ENCODE measurements at regions not wholly inside any gene's neighbourhood (a gene's known extent, or its start where the extent isn't known, plus 50 kb on each side); places are given as distances from the start of the nearest gene placed in this dataset.

DNA sequence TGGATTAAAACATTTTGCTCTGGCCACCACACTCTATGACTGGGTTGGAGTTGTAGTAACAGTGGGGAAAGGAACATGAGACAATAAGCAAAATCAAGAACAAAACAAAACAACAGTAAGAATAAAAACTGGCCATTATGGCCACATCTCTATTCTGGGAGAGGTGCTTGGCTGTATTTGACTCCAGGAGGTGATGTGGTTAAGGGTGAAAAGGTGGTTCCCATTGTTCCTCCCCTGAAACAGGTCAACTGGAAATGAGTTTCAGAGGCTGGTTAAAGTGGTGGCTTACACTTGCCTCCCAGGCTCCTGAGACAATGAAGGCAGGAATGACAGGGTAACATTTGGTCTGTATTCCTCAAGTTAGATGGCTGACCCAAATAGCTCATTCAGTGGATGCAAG lies 67.3 kb upstream of the FANCL start:
- no peaks in the 10 kb centered on the region for H3K27me3 Mint-ChIP-seq (ENCODE audit: unreplicated experiment)
- H3K36me3 Mint-ChIP-seq (ENCODE audit: insufficient read depth, unreplicated experiment): no peaks in the 10 kb centered on the region
- CTCF ChIA-PET: no interaction called here
- DNase-seq: no peak
- H3K27ac Mint-ChIP-seq (ENCODE audit: unreplicated experiment): no peak overlapping the region
- peaks cover 6% of the 10 kb centered on the region for H3K9me3 Mint-ChIP-seq (ENCODE audit: low read depth, unreplicated experiment)
- H3K4me1 Mint-ChIP-seq (ENCODE audit: low read depth, unreplicated experiment): no peaks in the 10 kb centered on the region
- intact Hi-C loops (cut with micrococcal nuclease; ENCODE audit: unreplicated experiment): no loop called here
- H3K4me3 Mint-ChIP-seq (ENCODE audit: low read depth, unreplicated experiment): no peak overlapping the region
- TF ChIP-seq, protein P1, sequence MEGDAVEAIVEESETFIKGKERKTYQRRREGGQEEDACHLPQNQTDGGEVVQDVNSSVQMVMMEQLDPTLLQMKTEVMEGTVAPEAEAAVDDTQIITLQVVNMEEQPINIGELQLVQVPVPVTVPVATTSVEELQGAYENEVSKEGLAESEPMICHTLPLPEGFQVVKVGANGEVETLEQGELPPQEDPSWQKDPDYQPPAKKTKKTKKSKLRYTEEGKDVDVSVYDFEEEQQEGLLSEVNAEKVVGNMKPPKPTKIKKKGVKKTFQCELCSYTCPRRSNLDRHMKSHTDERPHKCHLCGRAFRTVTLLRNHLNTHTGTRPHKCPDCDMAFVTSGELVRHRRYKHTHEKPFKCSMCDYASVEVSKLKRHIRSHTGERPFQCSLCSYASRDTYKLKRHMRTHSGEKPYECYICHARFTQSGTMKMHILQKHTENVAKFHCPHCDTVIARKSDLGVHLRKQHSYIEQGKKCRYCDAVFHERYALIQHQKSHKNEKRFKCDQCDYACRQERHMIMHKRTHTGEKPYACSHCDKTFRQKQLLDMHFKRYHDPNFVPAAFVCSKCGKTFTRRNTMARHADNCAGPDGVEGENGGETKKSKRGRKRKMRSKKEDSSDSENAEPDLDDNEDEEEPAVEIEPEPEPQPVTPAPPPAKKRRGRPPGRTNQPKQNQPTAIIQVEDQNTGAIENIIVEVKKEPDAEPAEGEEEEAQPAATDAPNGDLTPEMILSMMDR (IDR thresholded peaks at IDR 0.05; ENCODE audit: unreplicated experiment): no peak
- BruUV-seq (replicated peaks): no TSS peak

DNA sequence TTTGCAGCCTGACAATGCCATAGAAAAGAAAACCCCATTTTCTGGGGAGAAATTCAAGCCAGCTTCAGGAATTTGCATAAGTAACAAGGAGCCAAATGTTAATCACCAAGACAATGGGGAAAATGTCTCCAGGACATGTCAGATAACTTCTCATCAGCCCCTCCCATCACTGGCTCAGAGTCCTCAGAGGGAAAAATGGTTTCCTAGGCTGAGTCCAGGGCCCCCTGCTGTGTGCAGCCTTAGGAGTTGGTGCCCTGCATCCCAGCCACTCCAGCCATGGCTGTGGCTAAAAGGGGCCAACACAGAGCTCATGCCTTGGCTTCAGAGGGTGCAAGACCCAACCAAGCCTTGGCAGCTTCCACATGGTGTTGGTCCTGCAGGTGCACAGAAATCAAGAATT lies 63.7 kb upstream of the FANCL start:
- TF ChIP-seq, protein P1 (IDR thresholded peaks at IDR 0.05; ENCODE audit: unreplicated experiment): no peak
- intact Hi-C loops (cut with micrococcal nuclease; ENCODE audit: unreplicated experiment): no loop called here
- H3K27me3 Mint-ChIP-seq (ENCODE audit: unreplicated experiment): no peaks in the 10 kb centered on the region
- CTCF ChIA-PET: no interaction called here
- BruUV-seq (replicated peaks): no TSS peak
- no peaks in the 10 kb centered on the region for H3K36me3 Mint-ChIP-seq (ENCODE audit: insufficient read depth, unreplicated experiment)
- no peak for DNase-seq
- no peak overlapping the region for H3K4me3 Mint-ChIP-seq (ENCODE audit: low read depth, unreplicated experiment)
- H3K4me1 Mint-ChIP-seq (ENCODE audit: low read depth, unreplicated experiment): no peaks in the 10 kb centered on the region
- H3K27ac Mint-ChIP-seq (ENCODE audit: unreplicated experiment): no peak overlapping the region
- peaks cover 6% of the 10 kb centered on the region for H3K9me3 Mint-ChIP-seq (ENCODE audit: low read depth, unreplicated experiment)

DNA sequence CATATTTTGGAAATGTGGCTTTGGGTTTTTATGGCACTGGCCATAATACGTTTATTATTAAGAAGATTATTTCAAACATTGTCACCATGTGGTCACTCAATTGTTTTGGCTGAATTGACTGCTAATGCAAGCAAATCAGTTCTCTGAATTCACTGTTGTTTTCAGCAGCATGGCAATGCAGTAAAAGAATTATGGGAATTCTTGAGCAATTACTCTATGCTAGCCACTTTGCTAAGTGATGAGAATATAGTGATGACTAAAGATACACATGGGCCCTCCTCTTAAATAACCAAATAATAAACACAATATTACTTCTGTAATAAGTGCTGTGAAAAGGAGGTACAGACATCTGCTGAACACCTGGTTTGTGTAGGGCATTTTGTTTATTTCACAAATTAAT lies 58.0 kb upstream of the FANCL start:
- intact Hi-C loops (cut with micrococcal nuclease; ENCODE audit: unreplicated experiment): no loop called here
- no TSS peak for BruUV-seq (replicated peaks)
- DNase-seq: no peak
- H3K27me3 Mint-ChIP-seq (ENCODE audit: unreplicated experiment): no peaks in the 10 kb centered on the region
- TF ChIP-seq, protein P1 (IDR thresholded peaks at IDR 0.05; ENCODE audit: unreplicated experiment): no peak
- H3K36me3 Mint-ChIP-seq (ENCODE audit: insufficient read depth, unreplicated experiment): no peaks in the 10 kb centered on the region
- peaks cover under 1% of the 10 kb centered on the region for H3K9me3 Mint-ChIP-seq (ENCODE audit: low read depth, unreplicated experiment)
- H3K4me1 Mint-ChIP-seq (ENCODE audit: low read depth, unreplicated experiment): no peaks in the 10 kb centered on the region
- no peak overlapping the region for H3K4me3 Mint-ChIP-seq (ENCODE audit: low read depth, unreplicated experiment)
- H3K27ac Mint-ChIP-seq (ENCODE audit: unreplicated experiment): no peak overlapping the region
- CTCF ChIA-PET: no interaction called here

DNA sequence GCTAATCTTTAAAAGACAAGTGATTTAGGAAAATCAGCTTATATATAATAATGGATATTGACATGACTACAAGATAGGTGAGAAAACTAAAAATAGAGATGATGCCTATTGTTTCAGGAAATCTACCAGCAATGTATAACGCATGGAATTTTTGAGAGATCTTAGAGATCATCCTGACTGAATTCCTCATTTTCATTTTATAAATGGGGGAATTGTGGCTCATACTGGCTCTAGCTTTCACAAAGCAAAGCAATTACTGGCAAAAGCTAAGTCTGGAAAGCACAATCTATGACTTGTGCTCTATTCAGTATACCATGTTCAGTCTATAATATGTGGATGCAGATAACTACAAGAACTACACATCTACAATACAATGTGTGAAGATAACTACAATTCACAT lies 51.9 kb upstream of the FANCL start:
- intact Hi-C loops (cut with micrococcal nuclease; ENCODE audit: unreplicated experiment): no loop called here
- peaks cover 9% of the 10 kb centered on the region for H3K4me1 Mint-ChIP-seq (ENCODE audit: low read depth, unreplicated experiment)
- BruUV-seq (replicated peaks): no TSS peak
- no peaks in the 10 kb centered on the region for H3K27me3 Mint-ChIP-seq (ENCODE audit: unreplicated experiment)
- no peaks in the 10 kb centered on the region for H3K36me3 Mint-ChIP-seq (ENCODE audit: insufficient read depth, unreplicated experiment)
- no peak for DNase-seq
- CTCF ChIA-PET: no interaction called here
- TF ChIP-seq, protein P1 (IDR thresholded peaks at IDR 0.05; ENCODE audit: unreplicated experiment): no peak
- H3K9me3 Mint-ChIP-seq (ENCODE audit: low read depth, unreplicated experiment): no peaks in the 10 kb centered on the region
- H3K27ac Mint-ChIP-seq (ENCODE audit: unreplicated experiment): no peak overlapping the region
- H3K4me3 Mint-ChIP-seq (ENCODE audit: low read depth, unreplicated experiment): no peak overlapping the region

Data from Calu3 (cell line).